ENCODE measurements at regions not wholly inside any gene's neighbourhood (a gene's known extent, or its start where the extent isn't known, plus 50 kb on each side); places are given as distances from the start of the nearest gene placed in this dataset.
"Not testable (repeated sequence)": the region's sequence is repeated elsewhere in the genome, so short reads cannot be mapped to it uniquely, and the experiment has no call there.

- not testable (repeated sequence) for DNase-seq
Measured at GRCh38 chrX:80508083-80508482, 87.8 kb downstream of the TENT5D start.

DNA sequence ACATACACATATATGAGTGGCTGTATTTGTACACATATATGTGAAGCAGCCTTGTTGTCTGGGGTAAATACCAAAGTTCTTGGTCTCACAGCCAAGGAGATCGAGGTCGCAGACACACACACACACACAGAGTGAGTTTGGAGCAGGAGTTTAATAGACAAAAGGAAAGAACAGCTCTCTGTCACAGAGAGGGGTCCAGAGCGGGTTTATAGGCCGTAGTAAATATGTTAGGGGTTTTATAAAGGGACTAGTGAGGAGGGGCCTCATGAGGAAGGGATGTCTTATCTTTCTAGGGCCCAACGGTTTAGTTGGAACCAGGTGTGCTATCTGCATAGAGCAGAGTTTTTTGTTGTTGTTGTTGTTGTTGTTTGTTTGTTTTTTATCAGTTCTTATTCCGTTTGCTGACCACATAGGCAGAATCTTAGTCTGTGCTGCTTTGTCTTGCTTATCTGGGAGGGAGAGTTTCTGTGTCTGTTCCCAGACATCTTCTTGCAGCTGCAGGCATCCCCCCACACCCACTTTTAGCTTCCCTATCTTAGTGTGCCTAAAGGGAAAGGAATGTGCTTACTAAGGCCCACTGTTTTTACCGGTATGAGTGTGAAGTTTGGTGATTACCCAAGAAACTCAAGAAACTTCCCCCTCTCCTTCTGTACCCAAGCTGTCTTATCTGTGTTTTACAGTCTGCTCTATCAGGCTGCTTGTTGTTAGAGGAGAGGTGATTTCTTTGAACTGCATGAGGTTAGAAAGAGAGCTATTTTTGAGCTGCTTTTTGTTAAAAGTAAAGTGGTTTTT, 91.9 kb downstream of the TENT5D start:
- no peak for DNase-seq

- no peak for DNase-seq
Measured at GRCh38 chrX:80512924-80513323, 92.7 kb downstream of the TENT5D start.

GRCh38 chrX:80513625-80514024, 93.4 kb downstream of the TENT5D start:
- no peak for DNase-seq

DNA sequence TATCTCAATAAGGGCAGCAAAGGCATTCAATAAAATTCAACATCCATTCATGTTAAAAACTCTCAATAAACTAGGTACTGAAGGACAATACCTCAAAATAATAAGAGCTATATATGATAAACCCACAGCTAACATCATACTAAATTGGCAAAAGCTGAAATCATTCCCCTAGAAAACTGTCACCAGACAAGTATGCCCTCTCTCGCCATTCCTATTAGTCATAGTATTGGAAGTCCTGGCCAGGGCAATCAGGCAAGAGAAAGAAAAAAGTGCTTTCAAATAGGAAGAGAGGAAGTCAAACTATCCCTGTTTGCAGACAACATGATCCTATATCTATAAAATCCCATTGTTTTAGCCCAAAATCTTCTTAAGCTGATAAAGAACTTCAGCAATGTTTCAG, 116.8 kb downstream of the TENT5D start:
- DNase-seq, result no peak

GRCh38 chrX:80550722-80551121, 130.5 kb downstream of the TENT5D start:
- DNase-seq, result peak; percentile 0

DNA sequence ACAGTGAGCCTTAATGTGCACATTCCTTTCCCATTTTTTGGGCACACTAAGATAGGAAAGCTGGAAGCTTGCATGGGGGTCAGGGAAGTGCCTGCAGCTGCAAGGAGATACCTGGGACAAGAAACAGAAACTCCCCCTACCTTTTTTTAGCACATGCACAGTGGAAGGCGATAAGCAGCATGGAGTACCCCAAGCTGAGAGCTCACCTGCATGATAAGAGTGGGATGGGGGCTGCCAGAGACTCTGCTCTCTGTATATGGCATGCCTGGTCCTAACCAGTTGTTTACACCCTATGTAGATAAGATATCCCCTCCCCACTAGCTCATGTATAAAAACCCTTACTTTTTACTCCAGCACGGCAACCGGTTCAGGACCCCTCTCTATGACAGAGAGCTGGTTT, 135.9 kb downstream of the TENT5D start:
- no peak for DNase-seq

DNA sequence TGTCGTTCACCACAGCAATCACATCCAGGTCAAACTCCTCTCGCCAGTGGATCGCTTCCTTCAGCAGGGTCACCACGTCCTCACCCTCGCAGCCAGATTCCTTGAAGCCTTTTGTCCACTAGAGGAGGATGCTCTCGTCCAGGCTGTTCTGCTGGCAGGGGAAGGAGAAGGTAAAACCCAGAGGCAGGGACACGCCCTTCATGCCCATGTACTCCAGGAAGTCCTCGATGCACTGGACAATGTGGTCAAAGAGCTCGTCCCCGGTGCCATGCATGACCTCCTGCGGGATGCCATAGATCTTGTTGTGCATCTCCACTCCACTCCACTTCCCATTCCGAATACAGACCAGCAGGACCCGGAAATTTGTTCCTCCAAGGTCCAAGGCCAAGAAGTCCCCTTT, 152.4 kb downstream of the TENT5D start:
- DNase-seq, result no peak

DNA sequence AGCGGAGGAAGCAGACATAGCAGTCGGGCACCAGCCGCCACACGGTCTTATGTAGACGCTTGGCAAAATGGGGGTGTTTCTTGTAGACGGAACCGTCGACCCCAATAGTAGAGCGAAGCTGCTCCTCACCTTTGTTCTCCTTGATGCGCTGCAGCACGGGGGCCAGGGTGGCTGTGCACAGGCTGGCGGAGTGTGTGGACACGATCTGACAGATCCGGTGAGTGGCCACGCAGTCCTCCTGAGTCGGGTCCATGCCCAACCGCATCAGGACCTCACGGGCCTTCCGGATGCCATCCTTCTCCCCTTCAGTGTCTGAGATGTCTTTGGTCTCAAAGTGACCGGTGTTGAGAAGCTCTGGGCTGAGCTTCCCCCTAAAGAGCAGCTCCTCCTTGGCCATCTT, 153.0 kb downstream of the TENT5D start:
- DNase-seq, result no peak

DNA sequence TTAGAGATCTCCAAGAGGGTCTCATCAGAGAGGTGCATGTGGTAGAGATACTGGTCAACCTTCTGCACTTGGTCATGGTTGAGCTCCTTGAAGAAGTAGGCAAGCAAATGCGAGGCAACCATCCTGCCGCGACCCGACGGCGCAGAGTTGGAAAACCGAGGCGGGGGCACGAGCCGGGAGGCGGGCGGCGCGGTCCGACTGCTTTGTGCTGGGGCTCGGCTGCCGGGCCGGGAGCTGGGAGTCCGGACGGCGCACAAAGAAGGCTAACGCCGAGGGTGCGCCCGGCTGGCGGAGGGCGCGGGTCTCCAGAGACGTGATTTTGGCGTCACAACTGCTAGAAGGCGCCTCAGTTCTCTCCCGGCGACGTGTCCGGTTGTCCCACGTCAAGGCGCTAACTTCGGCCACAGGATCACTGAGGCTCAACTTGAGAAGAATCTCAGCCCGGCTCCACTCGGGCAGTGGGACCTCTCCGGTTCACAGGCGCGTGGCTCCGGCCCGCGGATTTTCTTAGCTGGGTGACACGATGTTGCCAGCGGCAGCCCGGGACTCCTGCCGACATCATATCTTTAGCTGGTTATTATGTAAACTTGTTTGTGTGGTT, 154.3 kb downstream of the TENT5D start:
- not testable (repeated sequence) for DNase-seq

DNA sequence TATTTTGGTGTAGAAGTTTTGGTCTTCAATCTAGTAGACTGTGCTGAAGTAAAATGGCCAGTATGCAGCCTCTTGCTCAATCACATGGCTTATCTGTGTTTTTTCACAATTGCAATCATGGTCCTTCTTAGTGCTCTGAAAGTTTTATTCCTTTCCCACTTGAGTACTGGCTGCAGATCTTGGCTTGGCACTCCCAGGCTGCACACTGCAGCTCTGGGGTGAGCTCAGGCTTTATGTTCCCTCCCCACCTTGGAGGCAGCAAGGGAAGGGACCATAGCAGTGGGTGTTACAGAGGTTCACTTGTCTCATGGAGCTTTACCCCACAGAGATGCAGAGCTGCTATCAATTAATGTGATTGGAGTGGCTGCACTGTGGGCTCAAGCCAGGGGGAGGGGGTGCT, 156.0 kb downstream of the TENT5D start:
- DNase-seq, result no peak

GRCh38 chrX:80576806-80577533, 156.7 kb downstream of the TENT5D start:
- no peak for DNase-seq

DNA sequence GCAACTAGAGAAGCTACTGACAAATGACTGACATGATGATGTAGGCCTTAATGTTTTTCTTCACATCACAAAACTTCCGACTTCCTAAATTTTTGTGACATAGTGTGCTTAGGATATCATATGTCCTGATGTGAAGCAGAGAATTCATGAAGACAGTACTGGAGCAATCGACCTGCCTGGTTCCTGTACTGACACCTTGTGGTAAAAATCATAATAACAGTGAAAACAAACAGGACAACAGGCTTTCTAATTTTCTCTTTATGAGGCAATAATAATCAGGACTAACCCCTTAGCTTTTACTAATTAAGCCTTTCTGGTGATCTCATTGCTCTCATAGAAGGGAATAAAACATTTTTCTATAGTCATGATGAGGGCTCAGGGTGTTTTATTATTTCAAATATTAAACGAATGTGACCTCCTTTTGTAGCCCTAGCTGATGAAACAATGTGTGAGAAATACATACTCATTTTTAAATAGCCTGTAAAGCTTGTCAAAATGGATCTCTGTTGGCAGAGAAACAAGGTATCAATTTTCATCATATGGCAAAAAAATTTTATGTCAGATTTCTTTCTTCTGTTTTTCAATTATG, 158.4 kb downstream of the TENT5D start:
- peak; percentile 1 for DNase-seq

- DNase-seq, result not testable (repeated sequence)
Measured at GRCh38 chrX:80590992-80591391, 170.7 kb downstream of the TENT5D start.

GRCh38 chrX:80602036-80602860, 182.0 kb downstream of the TENT5D start:
- DNase-seq, result peak; percentile 0

Measured in EL (cell line).